ENCODE measurements at regions not wholly inside any gene's neighbourhood (a gene's known extent, or its start where the extent isn't known, plus 50 kb on each side); places are given as distances from the start of the nearest gene placed in this dataset.

DNA sequence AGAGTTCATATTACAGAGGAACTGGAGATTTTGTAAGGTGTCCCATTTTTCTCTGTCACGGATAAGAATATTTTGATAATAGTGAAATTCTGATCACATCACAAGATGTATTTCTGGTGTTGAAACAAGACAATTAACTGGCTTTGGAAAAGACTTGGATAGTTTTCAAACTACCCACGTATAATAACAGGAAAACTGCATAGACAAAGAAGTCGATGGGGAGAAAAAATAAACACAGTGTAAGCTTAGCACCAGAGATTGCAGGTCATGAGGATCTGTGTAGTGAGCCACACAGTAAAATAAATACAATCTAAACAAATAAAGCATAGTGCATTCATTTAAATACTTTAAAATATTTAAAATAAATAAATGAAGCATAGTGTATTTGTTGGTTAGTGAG lies 452.3 kb upstream of the ADAMTS5 start:
- no peak overlapping the region for H3K4me3 ChIP-seq (ENCODE audit: low read depth, low read length)
- H3K36me3 ChIP-seq (replicated peaks) = no peaks in the 10 kb centered on the region
- TF ChIP-seq, protein P1, sequence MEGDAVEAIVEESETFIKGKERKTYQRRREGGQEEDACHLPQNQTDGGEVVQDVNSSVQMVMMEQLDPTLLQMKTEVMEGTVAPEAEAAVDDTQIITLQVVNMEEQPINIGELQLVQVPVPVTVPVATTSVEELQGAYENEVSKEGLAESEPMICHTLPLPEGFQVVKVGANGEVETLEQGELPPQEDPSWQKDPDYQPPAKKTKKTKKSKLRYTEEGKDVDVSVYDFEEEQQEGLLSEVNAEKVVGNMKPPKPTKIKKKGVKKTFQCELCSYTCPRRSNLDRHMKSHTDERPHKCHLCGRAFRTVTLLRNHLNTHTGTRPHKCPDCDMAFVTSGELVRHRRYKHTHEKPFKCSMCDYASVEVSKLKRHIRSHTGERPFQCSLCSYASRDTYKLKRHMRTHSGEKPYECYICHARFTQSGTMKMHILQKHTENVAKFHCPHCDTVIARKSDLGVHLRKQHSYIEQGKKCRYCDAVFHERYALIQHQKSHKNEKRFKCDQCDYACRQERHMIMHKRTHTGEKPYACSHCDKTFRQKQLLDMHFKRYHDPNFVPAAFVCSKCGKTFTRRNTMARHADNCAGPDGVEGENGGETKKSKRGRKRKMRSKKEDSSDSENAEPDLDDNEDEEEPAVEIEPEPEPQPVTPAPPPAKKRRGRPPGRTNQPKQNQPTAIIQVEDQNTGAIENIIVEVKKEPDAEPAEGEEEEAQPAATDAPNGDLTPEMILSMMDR (IDR thresholded peaks at IDR 0.05; ENCODE audit: low read depth, low read length, missing control alignments) = no peak
- in situ Hi-C loops (cut with HindIII; ENCODE audit: low pct_ligation_motif_present, low sequenced_read_pairs) = no loop called here
- DNase-seq = no peak
- H3K27ac ChIP-seq = no peak overlapping the region
- H3K27me3 ChIP-seq (replicated peaks) = no peaks in the 10 kb centered on the region

DNA sequence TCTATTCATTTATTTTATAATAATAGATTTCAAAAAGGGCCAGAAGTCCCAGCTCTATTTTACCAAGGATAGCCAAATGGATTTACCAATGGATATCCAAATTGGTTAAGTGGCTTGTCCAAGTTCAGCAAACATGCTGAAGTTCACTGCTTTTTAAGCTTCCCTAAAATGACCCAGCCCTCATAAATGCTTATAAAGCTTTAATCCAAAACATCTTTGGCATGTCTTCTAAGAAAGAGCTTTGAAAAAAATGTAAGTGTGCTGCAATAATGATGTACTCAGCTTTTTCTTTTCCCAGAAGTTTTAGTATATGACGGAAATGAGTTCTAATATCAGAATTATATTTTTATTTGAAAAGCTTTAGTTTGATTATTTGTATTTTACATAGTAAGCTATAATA lies 451.5 kb upstream of the ADAMTS5 start:
- no peaks in the 10 kb centered on the region for H3K27me3 ChIP-seq (replicated peaks)
- no peak overlapping the region for H3K27ac ChIP-seq
- in situ Hi-C loops (cut with HindIII; ENCODE audit: low pct_ligation_motif_present, low sequenced_read_pairs) = no loop called here
- no peak overlapping the region for H3K4me3 ChIP-seq (ENCODE audit: low read depth, low read length)
- TF ChIP-seq, protein P1 (IDR thresholded peaks at IDR 0.05; ENCODE audit: low read depth, low read length, missing control alignments) = no peak
- DNase-seq = no peak
- no peaks in the 10 kb centered on the region for H3K36me3 ChIP-seq (replicated peaks)

DNA sequence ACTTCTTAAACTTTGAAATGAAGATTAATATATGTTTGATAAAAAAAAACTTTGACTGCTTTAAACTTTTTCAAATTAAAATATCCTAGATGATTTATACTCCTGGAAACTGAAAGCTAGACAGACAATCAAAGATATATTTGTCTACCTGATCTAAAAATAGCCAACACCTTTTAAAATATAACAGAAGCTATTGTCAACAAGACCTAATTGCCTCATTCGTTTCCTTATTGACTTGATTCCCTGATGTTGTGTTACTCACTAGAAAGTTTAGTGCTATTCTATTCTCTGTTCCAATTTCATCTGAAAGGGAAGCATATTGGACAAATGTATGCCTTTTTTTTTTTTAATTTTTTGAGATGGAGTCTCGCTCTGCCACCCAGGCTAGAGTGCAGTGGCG lies 445.6 kb upstream of the ADAMTS5 start:
- Histone ChIP-seq H3K4me3 (ENCODE audit: low read depth, low read length) (no peak overlapping the region), H3K27ac (no peak overlapping the region), H3K27me3 (replicated peaks) (no peaks in the 10 kb centered on the region), H3K36me3 (replicated peaks) (no peaks in the 10 kb centered on the region)
- in situ Hi-C loops (cut with HindIII; ENCODE audit: low pct_ligation_motif_present, low sequenced_read_pairs) = no loop called here
- DNase-seq = no peak
- TF ChIP-seq, protein P1 (IDR thresholded peaks at IDR 0.05; ENCODE audit: low read depth, low read length, missing control alignments) = no peak

DNA sequence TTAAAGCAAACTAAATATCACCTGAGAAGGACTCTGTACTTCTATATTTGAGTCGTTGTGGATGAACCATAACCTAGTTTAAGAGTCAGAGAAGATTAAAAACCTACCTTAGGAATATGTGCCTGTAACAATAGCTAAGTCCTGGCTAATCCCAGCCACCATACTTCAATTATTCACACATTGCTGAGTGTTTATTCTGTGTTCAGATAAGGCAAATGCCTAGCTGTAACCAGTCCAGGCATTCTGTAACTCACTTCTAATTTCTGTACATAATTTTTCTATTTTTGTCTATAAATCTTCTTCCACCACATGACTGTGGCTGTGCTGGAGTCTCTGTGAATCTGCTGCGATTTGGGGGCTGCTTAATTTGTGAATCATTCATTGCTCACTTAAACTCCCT lies 441.9 kb upstream of the ADAMTS5 start:
- Histone ChIP-seq H3K27ac (no peak overlapping the region), H3K27me3 (replicated peaks) (no peaks in the 10 kb centered on the region), H3K36me3 (replicated peaks) (no peaks in the 10 kb centered on the region), H3K4me3 (ENCODE audit: low read depth, low read length) (no peak overlapping the region)
- no peak for DNase-seq
- in situ Hi-C loops (cut with HindIII; ENCODE audit: low pct_ligation_motif_present, low sequenced_read_pairs) = no loop called here
- TF ChIP-seq, protein P1 (IDR thresholded peaks at IDR 0.05; ENCODE audit: low read depth, low read length, missing control alignments) = no peak

DNA sequence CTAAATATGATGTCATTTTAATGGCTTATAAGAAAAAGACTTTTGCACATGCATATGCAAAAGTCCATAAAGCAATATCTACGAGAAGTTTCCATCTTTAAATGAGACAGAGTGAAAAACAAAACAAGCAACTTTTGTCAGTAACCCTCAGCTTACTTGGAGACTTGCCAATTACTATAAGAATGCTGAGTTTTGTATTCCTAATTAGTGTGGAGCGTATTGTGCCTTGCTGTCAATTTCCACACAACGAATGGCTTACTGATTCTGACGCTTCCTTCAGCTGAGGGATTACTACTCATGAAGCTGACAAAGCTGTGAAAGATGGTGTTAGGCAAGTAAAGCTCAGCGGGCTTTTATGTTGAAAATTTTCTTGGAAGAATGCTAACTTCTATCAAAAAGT lies 440.4 kb upstream of the ADAMTS5 start:
- DNase-seq = no peak
- no peaks in the 10 kb centered on the region for H3K27me3 ChIP-seq (replicated peaks)
- H3K27ac ChIP-seq = no peak overlapping the region
- TF ChIP-seq, protein P1 (IDR thresholded peaks at IDR 0.05; ENCODE audit: low read depth, low read length, missing control alignments) = no peak
- in situ Hi-C loops (cut with HindIII; ENCODE audit: low pct_ligation_motif_present, low sequenced_read_pairs) = no loop called here
- no peak overlapping the region for H3K4me3 ChIP-seq (ENCODE audit: low read depth, low read length)
- no peaks in the 10 kb centered on the region for H3K36me3 ChIP-seq (replicated peaks)

DNA sequence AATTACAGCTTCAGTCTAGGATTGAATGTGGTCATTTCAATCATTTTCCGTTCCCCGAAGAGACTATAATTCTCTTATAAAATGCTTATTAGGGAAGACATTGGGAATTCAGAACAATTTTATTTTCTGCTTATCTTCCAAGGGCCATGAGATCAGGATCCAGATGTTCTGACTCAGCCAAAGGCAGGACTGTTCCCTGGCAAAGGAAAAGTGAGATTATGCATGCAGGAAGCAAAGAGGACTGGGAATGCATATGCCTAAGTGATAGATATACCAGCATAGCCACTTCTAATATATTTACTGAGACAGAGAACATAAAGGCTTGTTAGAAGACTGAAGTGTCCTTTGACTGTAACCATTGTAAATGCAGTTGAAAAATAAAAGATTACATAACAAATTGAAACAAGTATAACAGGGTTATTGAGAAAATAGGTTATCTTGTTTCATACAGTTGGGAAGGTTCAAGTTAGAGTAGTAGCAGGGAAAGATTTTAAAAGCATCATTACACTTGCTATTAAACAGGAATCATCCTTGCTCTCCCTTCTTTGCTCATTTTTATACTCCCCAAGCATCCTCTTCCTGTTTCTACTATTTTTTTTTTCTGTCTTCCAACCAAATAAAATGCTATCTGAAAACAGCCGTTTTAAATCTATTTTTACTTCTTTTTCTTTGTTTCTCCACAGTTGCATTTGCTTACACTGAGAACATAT lies 439.6 kb upstream of the ADAMTS5 start:
- DNase-seq = no peak
- Histone ChIP-seq H3K36me3 (replicated peaks) (no peaks in the 10 kb centered on the region), H3K4me3 (ENCODE audit: low read depth, low read length) (no peak overlapping the region), H3K27me3 (replicated peaks) (no peaks in the 10 kb centered on the region), H3K27ac (no peak overlapping the region)
- in situ Hi-C loops (cut with HindIII; ENCODE audit: low pct_ligation_motif_present, low sequenced_read_pairs) = no loop called here
- TF ChIP-seq, protein P1 (IDR thresholded peaks at IDR 0.05; ENCODE audit: low read depth, low read length, missing control alignments) = no peak

Measured in brain microvascular endothelial cell (primary cell).